HG03039 (cell line): ENCODE measurements at regions not wholly inside any gene's neighbourhood (a gene's known extent, or its start where the extent isn't known, plus 50 kb on each side); places are given as distances from the start of the nearest gene placed in this dataset.
"Not testable (repeated sequence)": the region's sequence is repeated elsewhere in the genome, so short reads cannot be mapped to it uniquely, and the experiment has no call there.

ENCODE experiments used
- ATAC-seq: cut with Tn5 transposase; IDR thresholded peaks from one replicate; pipeline ENCODE4 v1.9.1; 2021; ENCODE audit warnings: mild to moderate bottlenecking, moderate library complexity; ENCODE audit not compliant: unreplicated experiment

GRCh38 chr4:123599061-123599919, 202.7 kb downstream of the SPRY1 start:
- no peak for ATAC-seq

GRCh38 chr4:123599920-123600810, 203.6 kb downstream of the SPRY1 start:
- peak; percentile 100 for ATAC-seq

- no peak for ATAC-seq
Measured at GRCh38 chr4:123600987-123601904, 204.7 kb downstream of the SPRY1 start.

DNA sequence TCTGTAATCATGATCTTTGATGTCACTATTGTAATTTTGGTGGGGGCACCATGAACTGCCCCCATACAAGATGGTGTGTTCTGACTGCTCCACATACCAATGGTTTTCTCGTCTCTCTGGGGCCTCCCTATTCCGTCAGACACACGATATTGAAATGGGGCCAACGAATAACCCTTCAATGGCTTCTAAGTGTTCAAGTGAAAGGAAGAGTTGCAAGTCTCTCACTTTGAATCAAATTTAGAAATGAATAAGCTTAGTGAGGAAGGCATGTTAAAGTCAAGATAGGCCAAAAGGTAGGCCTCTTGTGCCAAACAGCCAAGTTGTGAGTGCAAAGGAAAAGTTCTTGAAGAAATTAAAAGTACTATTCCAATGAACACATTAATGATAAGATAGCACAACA, 205.4 kb downstream of the SPRY1 start:
- ATAC-seq, result no peak

- ATAC-seq, result no peak
Measured at GRCh38 chr4:123603165-123603564, 206.6 kb downstream of the SPRY1 start.

- ATAC-seq, result not testable (repeated sequence)
Measured at GRCh38 chr4:123605797-123606196, 209.2 kb downstream of the SPRY1 start.

DNA sequence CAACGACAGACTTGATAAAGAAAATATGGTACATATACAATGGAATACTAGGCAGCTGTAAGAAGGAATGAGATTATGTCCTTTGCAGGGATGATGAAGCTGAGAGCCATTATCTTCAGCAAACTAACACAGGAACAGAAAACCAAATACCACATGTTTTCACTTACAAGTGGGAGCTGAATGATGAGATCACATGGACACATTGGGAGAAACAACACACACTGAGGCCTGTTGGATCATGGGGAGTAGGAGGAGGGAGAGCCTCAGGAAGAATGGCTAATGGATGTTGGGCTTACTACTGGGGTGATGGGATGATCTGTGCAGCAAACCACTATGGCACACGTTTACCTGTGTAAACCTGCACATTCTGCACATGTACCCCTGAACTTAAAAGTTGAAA, 209.7 kb downstream of the SPRY1 start:
- ATAC-seq, result no peak

DNA sequence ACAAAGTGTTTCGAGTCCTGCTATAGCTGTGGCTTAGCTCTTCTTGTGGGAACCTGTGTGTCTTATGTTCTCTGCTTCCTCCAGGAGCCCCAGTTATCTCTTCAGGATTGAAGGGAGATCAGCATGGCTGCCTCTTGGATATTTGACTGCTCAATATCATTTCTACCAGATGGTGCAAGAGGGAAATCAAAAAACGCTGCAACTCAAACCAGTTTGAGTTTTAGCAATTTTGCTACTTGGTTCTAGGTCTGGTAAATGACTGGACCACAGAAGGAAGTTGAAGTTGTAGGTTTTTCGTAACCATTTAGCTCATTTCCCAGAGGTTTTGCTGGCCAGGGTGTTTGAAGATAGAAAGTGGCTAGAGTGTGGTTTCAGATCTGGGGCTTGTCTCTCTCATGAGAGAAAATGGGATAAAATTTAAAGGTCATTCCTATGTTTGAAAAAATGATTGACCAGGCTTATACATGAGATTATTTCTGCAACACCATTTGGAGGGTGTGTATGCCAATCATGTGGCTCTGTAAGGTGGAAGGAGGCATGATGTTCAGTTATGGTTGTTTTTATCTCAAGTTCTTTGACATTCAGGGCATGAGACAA, 210.4 kb downstream of the SPRY1 start:
- peak; percentile 60 for ATAC-seq

GRCh38 chr4:123609829-123610228, 213.2 kb downstream of the SPRY1 start:
- ATAC-seq, result no peak

GRCh38 chr4:123613586-123614344, 217.2 kb downstream of the SPRY1 start:
- no peak for ATAC-seq

DNA sequence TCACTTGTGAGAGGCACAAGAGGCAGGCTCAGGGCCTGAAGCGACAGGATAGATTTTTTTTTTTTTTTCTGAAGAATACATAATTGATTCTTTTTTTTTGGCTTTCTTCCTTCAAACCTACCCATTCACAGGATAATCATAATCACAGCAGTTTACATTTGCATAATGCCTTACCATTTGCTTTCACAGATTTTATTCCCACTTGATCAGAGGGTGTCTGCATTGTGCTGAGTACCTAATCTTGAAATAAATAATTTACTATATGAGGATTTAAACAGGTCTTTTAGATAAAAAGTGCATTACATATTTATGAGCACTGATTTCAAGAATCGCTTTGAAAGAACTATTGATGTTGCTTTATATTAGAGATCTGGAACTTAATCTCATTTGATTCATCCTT, 219.3 kb downstream of the SPRY1 start:
- ATAC-seq, result no peak

- ATAC-seq, result no peak
Measured at GRCh38 chr4:123616951-123617461, 220.4 kb downstream of the SPRY1 start.

GRCh38 chr4:123617791-123618190, 221.2 kb downstream of the SPRY1 start:
- ATAC-seq, result no peak

GRCh38 chr4:123618606-123619005, 222.0 kb downstream of the SPRY1 start:
- no peak for ATAC-seq

DNA sequence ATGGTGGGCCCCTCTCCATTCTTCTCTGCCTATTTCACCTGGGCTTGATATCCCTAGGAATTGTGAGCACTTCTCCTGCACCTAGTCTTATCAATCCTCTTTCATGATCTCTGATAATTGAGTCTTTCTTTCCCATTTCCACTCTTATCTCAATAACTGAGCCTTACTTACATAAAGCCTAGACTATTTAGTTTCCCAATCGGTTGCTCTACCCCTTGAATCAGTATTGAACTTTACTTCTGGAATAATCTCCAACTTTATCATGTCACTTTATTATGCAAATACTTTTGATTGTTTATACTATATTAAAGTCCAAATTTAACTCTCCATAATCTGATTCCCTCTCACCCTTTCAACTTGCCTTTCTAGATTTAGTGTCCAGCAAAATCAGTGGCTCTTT, 222.7 kb downstream of the SPRY1 start:
- no peak for ATAC-seq

DNA sequence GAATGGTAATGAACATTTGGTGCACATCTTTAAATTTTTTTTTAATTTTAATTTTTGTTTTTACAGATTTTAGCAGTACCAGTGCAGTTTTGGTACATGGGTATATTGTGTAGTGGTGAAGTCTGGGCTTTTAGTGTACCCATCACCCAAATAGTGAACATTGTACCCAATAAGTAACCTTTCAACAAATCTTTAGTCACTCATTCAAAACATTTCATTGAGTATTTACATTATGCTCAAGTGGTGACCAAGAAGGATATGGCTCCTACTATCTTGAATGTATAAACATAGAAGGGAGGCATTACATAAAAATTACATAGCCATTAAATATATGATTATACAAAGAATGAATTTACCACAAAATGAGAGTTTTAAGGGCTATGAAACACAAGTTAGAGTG, 223.3 kb downstream of the SPRY1 start:
- no peak for ATAC-seq

- ATAC-seq, result no peak
Measured at GRCh38 chr4:123621072-123621705, 224.6 kb downstream of the SPRY1 start.

DNA sequence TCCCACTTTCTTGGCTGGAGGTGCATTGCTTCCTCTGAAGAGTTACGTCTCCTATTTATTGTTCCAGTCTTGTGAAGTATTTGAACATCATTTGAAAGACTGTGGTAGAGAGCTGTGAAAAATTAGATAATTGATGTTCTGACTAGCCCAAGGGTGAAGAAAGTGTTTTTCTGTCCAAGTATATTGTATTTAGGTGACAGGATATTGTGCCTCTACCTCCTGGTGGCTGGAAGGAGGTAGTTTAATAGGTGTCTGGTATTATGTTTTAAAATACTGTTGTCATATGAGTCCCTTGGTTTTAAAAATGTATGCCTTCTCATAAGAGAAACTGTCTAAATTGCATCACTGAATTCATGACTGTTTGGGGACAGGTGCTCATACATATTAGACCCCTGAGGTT, 226.0 kb downstream of the SPRY1 start:
- no peak for ATAC-seq

DNA sequence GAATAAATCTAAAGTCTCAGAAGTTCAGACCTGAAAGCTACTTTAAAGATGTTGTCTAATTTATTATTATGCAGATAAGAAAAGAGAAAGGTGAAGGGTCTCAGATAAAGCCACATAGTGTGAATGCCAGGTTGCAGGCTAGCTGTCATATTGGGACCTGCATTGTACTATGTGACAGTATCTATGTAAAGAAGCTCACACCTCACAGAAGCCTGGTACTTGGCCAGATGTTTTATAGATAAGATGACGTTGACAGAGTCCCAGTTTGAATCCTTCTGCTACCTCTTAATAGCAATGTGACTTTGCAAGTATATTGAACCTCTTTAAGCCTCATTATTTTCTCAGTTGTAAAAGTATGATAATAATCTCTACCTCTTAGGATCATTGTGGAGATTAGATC, 227.0 kb downstream of the SPRY1 start:
- ATAC-seq, result no peak
